K562 (cell line): ENCODE measurements at regions not wholly inside any gene's neighbourhood (a gene's known extent, or its start where the extent isn't known, plus 50 kb on each side); places are given as distances from the start of the nearest gene placed in this dataset.

Experiments
- ARID1B ChIP-seq: fragments of 450-650 bp; IDR thresholded peaks from 2 replicates; pipeline ENCODE4 v1.6.1; 2016; ENCODE audit warnings: antibody characterized with exemption, mild to moderate bottlenecking, inconsistent platforms
- BACH1 ChIP-seq: fragments of 200-800 bp; sonication (Bioruptor generic); IDR thresholded peaks from 2 replicates; pipeline ENCODE4 v1.6.1; 2016; ENCODE audit warnings: missing genetic modification characterization, missing compliant biosample characterization
- BRF1 ChIP-seq: IDR thresholded peaks from 3 replicates; pipeline ENCODE4 v1.6.1; 2011; ENCODE audit warnings: borderline replicate concordance, mild to moderate bottlenecking; ENCODE audit not compliant: insufficient read length; ENCODE audit errors: extremely low read depth
- CREBBP ChIP-seq: IDR thresholded peaks from one replicate; pipeline ENCODE4 v1.6.1; 2012; ENCODE audit warnings: low read depth, mild to moderate bottlenecking, control low read depth, inconsistent platforms, low read length
- CTCFL ChIP-seq: IDR thresholded peaks from 2 replicates; pipeline ENCODE4 v1.6.1; 2011; ENCODE audit warnings: borderline replicate concordance, low read depth, mild to moderate bottlenecking, moderate library complexity, low read length; ENCODE audit not compliant: insufficient read depth, poor library complexity, severe bottlenecking
- DMBX1 ChIP-seq: fragments of 250-450 bp; sonication (Bioruptor Pico); IDR thresholded peaks from 2 replicates; pipeline ENCODE4 v1.8.0; 2022; ENCODE audit warnings: inconsistent platforms, mild to moderate bottlenecking, moderate library complexity, borderline replicate concordance
- EHMT2 ChIP-seq: fragments of 450-650 bp; IDR thresholded peaks from 2 replicates; pipeline ENCODE4 v1.6.1; 2018; ENCODE audit warnings: antibody characterized with exemption
- ELF2 ChIP-seq: fragments of 250-450 bp; sonication (Bioruptor Pico); IDR thresholded peaks from 2 replicates; pipeline ENCODE4 v1.5.0; 2021; ENCODE audit warnings: mild to moderate bottlenecking
- HLTF ChIP-seq: fragments of 450-650 bp; IDR thresholded peaks from 2 replicates; pipeline ENCODE4 v1.6.1; 2016
- HMGN3 ChIP-seq: IDR thresholded peaks from 2 replicates; pipeline ENCODE4 v1.6.1; 2011; ENCODE audit warnings: borderline replicate concordance, low read depth, mild to moderate bottlenecking, mixed read lengths, low read length; ENCODE audit not compliant: insufficient read length; ENCODE audit errors: extremely low read depth
- NEUROD1 ChIP-seq: fragments of 150-350 bp; IDR thresholded peaks from 2 replicates; pipeline ENCODE4 v1.6.1; 2014; ENCODE audit warnings: borderline replicate concordance, low read length, low read depth; ENCODE audit not compliant: partially characterized antibody
- NFRKB ChIP-seq: fragments of 450-650 bp; IDR thresholded peaks from 2 replicates; pipeline ENCODE4 v1.6.1; 2016; ENCODE audit warnings: low read depth
- PML ChIP-seq: IDR thresholded peaks from 2 replicates; pipeline ENCODE4 v1.6.1; 2012; ENCODE audit warnings: low read length, inconsistent platforms
- PYGO2 ChIP-seq: fragments of 450-650 bp; IDR thresholded peaks from 2 replicates; pipeline ENCODE4 v1.6.1; 2016; ENCODE audit warnings: mild to moderate bottlenecking, missing genetic modification characterization, moderate library complexity, missing compliant biosample characterization
- RB1 ChIP-seq: fragments of 450-650 bp; IDR thresholded peaks from 2 replicates; pipeline ENCODE4 v1.6.1; 2017; ENCODE audit warnings: low read depth, mild to moderate bottlenecking
- RBM34 ChIP-seq: fragments of 200-400 bp; formaldehyde crosslinking; IDR thresholded peaks from 2 replicates; pipeline ENCODE4 v1.6.1; 2018; ENCODE audit warnings: low read length, borderline replicate concordance; ENCODE audit not compliant: insufficient read depth
- SFPQ ChIP-seq: fragments of 200-400 bp; formaldehyde crosslinking; IDR thresholded peaks from 2 replicates; pipeline ENCODE4 v1.6.1; 2017; ENCODE audit warnings: mild to moderate bottlenecking, low read depth, low read length, moderate library complexity
- SMAD4 ChIP-seq: fragments of 250-450 bp; sonication (Bioruptor Pico); conservative IDR thresholded peaks from 2 replicates; pipeline ENCODE4 v1.8.0; 2021; ENCODE audit warnings: inconsistent platforms, mild to moderate bottlenecking, moderate library complexity
- YY1 ChIP-seq, 3 experiments: IDR thresholded peaks; 2 replicates each; pipeline ENCODE4 v1.6.1; 2011; ENCODE audit warnings: low read length in 2 of 3, mild to moderate bottlenecking in 2 of 3, moderate library complexity in 2 of 3, borderline replicate concordance in 1 of 3, control low read depth in 1 of 3, low read depth in 1 of 3; ENCODE audit not compliant: insufficient read depth in 3 of 3, insufficient replicate concordance in 2 of 3, control insufficient read depth in 1 of 3, insufficient read length in 1 of 3; ENCODE audit errors: extremely low read depth in 1 of 3
- ZNF146 ChIP-seq: IDR thresholded peaks from one replicate; pipeline ENCODE4 v1.6.1; 2018; ENCODE audit warnings: missing compliant biosample characterization; ENCODE audit not compliant: unreplicated experiment
- ZNF217 ChIP-seq: sonication (generic); formaldehyde crosslinking; IDR thresholded peaks from 2 replicates; pipeline ENCODE4 v1.8.0; 2022; ENCODE audit warnings: mild to moderate bottlenecking, missing genetic modification reagents
- ZNF436 ChIP-seq: fragments of 250-450, 450-650 bp; sonication (Bioruptor Pico); formaldehyde crosslinking; IDR thresholded peaks from 2 replicates; pipeline ENCODE4 v1.7.0; 2020; ENCODE audit warnings: mild to moderate bottlenecking
- TF ChIP-seq, protein P1 (sequence below): fragments of 250-450 bp; sonication (Bioruptor Pico); IDR thresholded peaks from 2 replicates; pipeline ENCODE4 v1.4.0; 2020; ENCODE audit warnings: borderline replicate concordance

GRCh38 chr3:14278799-14279625, 100.4 kb downstream of the LSM3 start (continued):
- TF ChIP-seq ARID1B: peak; percentile 67
- no peak for TF ChIP-seq SMAD4
- no peak for TF ChIP-seq BRF1
- TF ChIP-seq BACH1 (tag): peak; percentile 57; the same call in 1 of the 2 replicates
- TF ChIP-seq NFRKB: no peak
- no peak for TF ChIP-seq DMBX1 (CRISPR knock-in tag)
- TF ChIP-seq EHMT2: no peak
- TF ChIP-seq, protein P1, sequence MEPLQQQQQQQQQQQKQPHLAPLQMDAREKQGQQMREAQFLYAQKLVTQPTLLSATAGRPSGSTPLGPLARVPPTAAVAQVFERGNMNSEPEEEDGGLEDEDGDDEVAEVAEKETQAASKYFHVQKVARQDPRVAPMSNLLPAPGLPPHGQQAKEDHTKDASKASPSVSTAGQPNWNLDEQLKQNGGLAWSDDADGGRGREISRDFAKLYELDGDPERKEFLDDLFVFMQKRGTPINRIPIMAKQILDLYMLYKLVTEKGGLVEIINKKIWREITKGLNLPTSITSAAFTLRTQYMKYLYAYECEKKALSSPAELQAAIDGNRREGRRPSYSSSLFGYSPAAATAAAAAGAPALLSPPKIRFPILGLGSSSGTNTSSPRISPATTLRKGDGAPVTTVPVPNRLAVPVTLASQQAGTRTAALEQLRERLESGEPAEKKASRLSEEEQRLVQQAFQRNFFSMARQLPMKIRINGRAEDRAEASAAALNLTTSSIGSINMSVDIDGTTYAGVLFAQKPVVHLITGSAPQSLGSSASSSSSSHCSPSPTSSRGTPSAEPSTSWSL (CRISPR knock-in tag): no peak
- TF ChIP-seq NEUROD1: no peak
- no peak for TF ChIP-seq ZNF217
- TF ChIP-seq ELF2 (CRISPR knock-in tag): no peak
- no peak for TF ChIP-seq PYGO2 (tag)
- no peak for TF ChIP-seq ZNF436 (CRISPR knock-in tag)
- no peak for TF ChIP-seq RBM34
- no peak for TF ChIP-seq SFPQ
- no peak for TF ChIP-seq CREBBP
- TF ChIP-seq HLTF: no peak
- TF ChIP-seq ZNF146: no peak
- no peak for TF ChIP-seq YY1 (IDR thresholded peaks at IDR 0.05; ENCODE audit: borderline replicate concordance in 1 of 3, control insufficient read depth in 1 of 3, extremely low read depth in 1 of 3, insufficient read depth in 3 of 3, insufficient read length in 1 of 3, insufficient replicate concordance in 2 of 3, low read depth in 1 of 3, low read length in 2 of 3)
- no peak for TF ChIP-seq PML
- TF ChIP-seq CTCFL: no peak
- no peak for TF ChIP-seq HMGN3
- 0 out of 2 replicates have a peak, but pooled peaks have one; percentile 14 for TF ChIP-seq RB1
